SIG-M5 treated with dmso at 0.1 percent for 504 hours (cell line): ENCODE measurements at regions not wholly inside any gene's neighbourhood (a gene's known extent, or its start where the extent isn't known, plus 50 kb on each side); places are given as distances from the start of the nearest gene placed in this dataset.
"Not testable (repeated sequence)": the region's sequence is repeated elsewhere in the genome, so short reads cannot be mapped to it uniquely, and the experiment has no call there.

ENCODE experiments used
- DNase-seq: peaks from one replicate; lab custom pipeline; 2025; ENCODE audit not compliant: unreplicated experiment; lab: John Stamatoyannopoulos, UW

- DNase-seq, result not testable (repeated sequence)
Measured at GRCh38 chr10:109214891-109215290, 708.4 kb downstream of the XPNPEP1 start.

- no peak for DNase-seq
Measured at GRCh38 chr10:109207361-109207760, 716.0 kb downstream of the XPNPEP1 start.

- DNase-seq, result no peak
Measured at GRCh38 chr10:109205929-109206585, 717.3 kb downstream of the XPNPEP1 start.

- no peak for DNase-seq
Measured at GRCh38 chr10:109203646-109204353, 719.5 kb downstream of the XPNPEP1 start.

GRCh38 chr10:109202111-109202510, 721.2 kb downstream of the XPNPEP1 start:
- no peak for DNase-seq

- no peak for DNase-seq
Measured at GRCh38 chr10:109200646-109201045, 722.7 kb downstream of the XPNPEP1 start.

- DNase-seq, result no peak
Measured at GRCh38 chr10:109191823-109192222, 731.5 kb downstream of the XPNPEP1 start.

GRCh38 chr10:109191341-109191740, 732.0 kb downstream of the XPNPEP1 start:
- DNase-seq, result no peak

- no peak for DNase-seq
Measured at GRCh38 chr10:109187677-109188076, 735.6 kb downstream of the XPNPEP1 start.

GRCh38 chr10:109183366-109183765, 739.9 kb downstream of the XPNPEP1 start:
- DNase-seq, result no peak

- DNase-seq, result no peak
Measured at GRCh38 chr10:109178591-109178990, 744.7 kb downstream of the XPNPEP1 start.

- no peak for DNase-seq
Measured at GRCh38 chr10:109174526-109174925, 748.8 kb downstream of the XPNPEP1 start.

- DNase-seq, result no peak
Measured at GRCh38 chr10:109173937-109174336, 749.4 kb downstream of the XPNPEP1 start.

GRCh38 chr10:109173121-109173520, 750.2 kb downstream of the XPNPEP1 start:
- DNase-seq, result no peak

GRCh38 chr10:109166935-109167334, 756.4 kb downstream of the XPNPEP1 start:
- no peak for DNase-seq

GRCh38 chr10:109159351-109159750, 764.0 kb downstream of the XPNPEP1 start:
- no peak for DNase-seq

GRCh38 chr10:109156396-109156795, 766.9 kb downstream of the XPNPEP1 start:
- no peak for DNase-seq

- DNase-seq, result no peak
Measured at GRCh38 chr10:109149666-109150350, 773.5 kb downstream of the XPNPEP1 start.

- no peak for DNase-seq
Measured at GRCh38 chr10:109127363-109127762, 795.9 kb downstream of the XPNPEP1 start.

- no peak for DNase-seq
Measured at GRCh38 chr10:109126541-109126940, 796.8 kb downstream of the XPNPEP1 start.

GRCh38 chr10:109126016-109126415, 797.3 kb downstream of the XPNPEP1 start:
- DNase-seq, result no peak

GRCh38 chr10:109115179-109115578, 808.1 kb downstream of the XPNPEP1 start:
- DNase-seq, result peak; percentile 25
